CD4-positive, CD25-positive, alpha-beta regulatory T cell (primary cell): ENCODE measurements at regions not wholly inside any gene's neighbourhood (a gene's known extent, or its start where the extent isn't known, plus 50 kb on each side); places are given as distances from the start of the nearest gene placed in this dataset.

ENCODE experiments used
- ATAC-seq, 2 donors: fragments of 150-1000 bp; cut with Tn5 transposase; one replicate each; pipeline ENCODE4 v1.10.0; 2021; ENCODE audit warnings: low read depth in 2 of 2, moderate number of reproducible peaks in 2 of 2, moderate library complexity in 1 of 2
- DNase-seq, 3 donors: peaks; one replicate each; pipeline versions ENCODE4 v3.0.0 to v3.0.0-alpha.2; 2012 to 2022; ENCODE audit warnings: mixed read lengths in 1 of 3
- H3K27ac ChIP-seq: one replicate; pipeline ENCODE4 v1.7.0; 2013; ENCODE audit warnings: mild to moderate bottlenecking, low read length; ENCODE audit not compliant: insufficient read depth, poor library complexity, severe bottlenecking
- H3K27me3 ChIP-seq: one replicate; pipeline ENCODE4 v1.7.0; 2013; ENCODE audit warnings: low read length; ENCODE audit not compliant: control insufficient read depth, insufficient read depth
- H3K36me3 ChIP-seq: one replicate; pipeline ENCODE4 v1.7.0; 2013; ENCODE audit warnings: mild to moderate bottlenecking, low read length, moderate library complexity; ENCODE audit not compliant: control insufficient read depth, insufficient read depth
- H3K4me1 ChIP-seq: 2 replicates; pipeline ENCODE4 v1.7.0; 2013; ENCODE audit warnings: mild to moderate bottlenecking, low read length; ENCODE audit not compliant: insufficient read depth, control insufficient read depth, poor library complexity, severe bottlenecking
- H3K4me3 ChIP-seq: one replicate; pipeline ENCODE4 v1.7.0; 2013; ENCODE audit warnings: low read depth, mild to moderate bottlenecking, low read length, moderate library complexity
- H3K9me3 ChIP-seq, 2 experiments: 1 replicate in 1 of 2; 2 replicates in 1 of 2; pipeline ENCODE4 v1.7.0; 2013; ENCODE audit warnings: low read length in 2 of 2, mild to moderate bottlenecking in 1 of 2, moderate library complexity in 1 of 2; ENCODE audit not compliant: control insufficient read depth in 2 of 2
- H3K27ac Mint-ChIP-seq, 3 donors: one replicate each; pipeline ENCODE4 v1.8.0; 2020 to 2022; ENCODE audit warnings: mild to moderate bottlenecking in 3 of 3, mixed read lengths in 3 of 3, moderate library complexity in 2 of 3
- H3K27me3 Mint-ChIP-seq: one replicate; pipeline ENCODE4 v1.8.0; 2022; ENCODE audit warnings: mild to moderate bottlenecking, mixed read lengths
- H3K36me3 Mint-ChIP-seq: one replicate; pipeline ENCODE4 v1.8.0; 2020; ENCODE audit warnings: mixed read lengths
- H3K4me1 Mint-ChIP-seq, 4 donors: one replicate each; pipeline ENCODE4 v1.8.0; 2020 to 2022; ENCODE audit warnings: mixed read lengths in 4 of 4, mild to moderate bottlenecking in 1 of 4
- H3K4me3 Mint-ChIP-seq, 4 donors: one replicate each; pipeline ENCODE4 v1.8.0; 2020 to 2022; ENCODE audit warnings: mild to moderate bottlenecking in 4 of 4, mixed read lengths in 4 of 4, moderate library complexity in 3 of 4
- H3K9me3 Mint-ChIP-seq, 7 donors: one replicate each; pipeline ENCODE4 v1.8.0; 2020 to 2022; ENCODE audit warnings: mixed read lengths in 7 of 7, mild to moderate bottlenecking in 3 of 7, moderate library complexity in 2 of 7

DNA sequence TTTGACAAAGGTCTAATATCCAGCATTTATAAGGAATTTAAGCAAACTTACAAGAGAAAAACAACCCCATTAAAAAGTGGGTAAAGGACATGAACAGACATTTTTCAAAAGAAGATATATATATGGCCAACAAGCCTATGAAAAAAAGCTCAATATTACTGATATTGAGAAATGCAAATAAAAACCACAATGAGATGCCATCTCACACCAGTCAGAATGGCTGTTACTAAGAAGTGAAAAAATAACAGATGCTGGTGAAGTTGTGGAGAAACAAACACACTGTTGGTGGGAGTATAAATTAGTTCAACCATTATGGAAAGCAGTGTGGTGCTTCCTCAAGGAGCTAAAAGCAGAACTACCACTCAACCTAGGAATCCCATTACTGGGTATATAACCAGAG is 91.6 kb upstream of the EFHC2 start:
- Histone ChIP-seq H3K27ac (no peak overlapping the region), H3K9me3 (no peaks in the 10 kb centered on the region), H3K4me3 (no peak overlapping the region), H3K27me3 (no peaks in the 10 kb centered on the region), H3K4me1 (no peaks in the 10 kb centered on the region), H3K36me3 (no peaks in the 10 kb centered on the region)
- Mint-ChIP-seq H3K27me3 (peaks cover 4% of the 10 kb centered on the region), H3K36me3 (no peaks in the 10 kb centered on the region), H3K9me3 (peaks cover 0 to 3% (median 0%) of the 10 kb centered on the region in 7 donors), H3K4me3 (no peak overlapping the region), H3K27ac (no peak overlapping the region), H3K4me1 (no peaks in the 10 kb centered on the region)
- DNase-seq: peak in 1 of 3 donors; percentile 2
- ATAC-seq: no peak

GRCh38 chrX:44433556-44433955 is 90.1 kb upstream of the EFHC2 start:
- no peak overlapping the region for H3K27ac Mint-ChIP-seq
- peaks cover 6% of the 10 kb centered on the region for H3K27me3 Mint-ChIP-seq

DNA sequence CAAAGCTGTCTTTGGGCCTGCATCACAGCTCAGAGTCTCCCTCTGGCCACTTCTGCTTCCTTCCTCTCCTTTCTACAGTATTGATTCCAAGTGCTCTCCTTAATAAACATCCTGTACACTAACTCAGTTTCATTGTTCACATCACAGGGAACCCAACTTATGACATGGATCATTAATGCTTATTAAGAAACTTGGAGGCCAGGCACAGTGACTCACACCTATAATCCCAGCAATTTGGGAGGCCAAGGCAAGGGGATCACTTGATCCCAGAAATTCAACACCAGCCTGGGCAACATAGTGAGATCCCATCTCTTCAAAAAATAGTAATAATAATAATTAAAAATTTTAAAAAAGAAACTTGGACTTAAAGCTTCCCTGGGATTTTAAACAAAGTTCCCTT is 89.2 kb upstream of the EFHC2 start:
- peaks cover 0 to 8% (median 0%) of the 10 kb centered on the region in 7 donors for H3K9me3 Mint-ChIP-seq
- no peak overlapping the region for H3K27ac Mint-ChIP-seq
- Histone ChIP-seq H3K4me3 (no peak overlapping the region), H3K9me3 (no peaks in the 10 kb centered on the region), H3K27ac (no peak overlapping the region), H3K36me3 (no peaks in the 10 kb centered on the region), H3K4me1 (no peaks in the 10 kb centered on the region), H3K27me3 (no peaks in the 10 kb centered on the region)
- H3K4me3 Mint-ChIP-seq: no peak overlapping the region
- DNase-seq: no peak
- no peaks in the 10 kb centered on the region for H3K4me1 Mint-ChIP-seq
- ATAC-seq: no peak
- peaks cover 6% of the 10 kb centered on the region for H3K27me3 Mint-ChIP-seq
- no peaks in the 10 kb centered on the region for H3K36me3 Mint-ChIP-seq

More at GRCh38 chrX:44433556-44433955, 90.1 kb upstream of the EFHC2 start:
- H3K9me3 ChIP-seq: no peaks in the 10 kb centered on the region
- Mint-ChIP-seq H3K9me3 (peaks cover 0 to 2% (median 0%) of the 10 kb centered on the region in 7 donors), H3K36me3 (no peaks in the 10 kb centered on the region), H3K4me1 (no peaks in the 10 kb centered on the region), H3K4me3 (no peak overlapping the region)
- no peak overlapping the region for H3K27ac ChIP-seq
- no peak overlapping the region for H3K4me3 ChIP-seq
- no peaks in the 10 kb centered on the region for H3K27me3 ChIP-seq
- no peaks in the 10 kb centered on the region for H3K4me1 ChIP-seq
- no peak for DNase-seq
- H3K36me3 ChIP-seq: no peaks in the 10 kb centered on the region
- ATAC-seq: no peak

- Histone ChIP-seq H3K36me3 (no peaks in the 10 kb centered on the region), H3K4me3 (no peak overlapping the region), H3K27me3 (no peaks in the 10 kb centered on the region), H3K4me1 (no peaks in the 10 kb centered on the region), H3K27ac (no peak overlapping the region), H3K9me3 (no peaks in the 10 kb centered on the region)
- ATAC-seq (no peak), DNase-seq (no peak)
- no peaks in the 10 kb centered on the region for H3K36me3 Mint-ChIP-seq
- H3K27ac Mint-ChIP-seq: no peak overlapping the region
- H3K4me3 Mint-ChIP-seq: no peak overlapping the region
- peaks cover 6% of the 10 kb centered on the region for H3K27me3 Mint-ChIP-seq
- H3K9me3 Mint-ChIP-seq: peaks cover 0 to 8% (median 0%) of the 10 kb centered on the region in 7 donors
- H3K4me1 Mint-ChIP-seq: no peaks in the 10 kb centered on the region
These were observed 87.7 kb upstream of the EFHC2 start for GRCh38 chrX:44431194-44431593.

DNA sequence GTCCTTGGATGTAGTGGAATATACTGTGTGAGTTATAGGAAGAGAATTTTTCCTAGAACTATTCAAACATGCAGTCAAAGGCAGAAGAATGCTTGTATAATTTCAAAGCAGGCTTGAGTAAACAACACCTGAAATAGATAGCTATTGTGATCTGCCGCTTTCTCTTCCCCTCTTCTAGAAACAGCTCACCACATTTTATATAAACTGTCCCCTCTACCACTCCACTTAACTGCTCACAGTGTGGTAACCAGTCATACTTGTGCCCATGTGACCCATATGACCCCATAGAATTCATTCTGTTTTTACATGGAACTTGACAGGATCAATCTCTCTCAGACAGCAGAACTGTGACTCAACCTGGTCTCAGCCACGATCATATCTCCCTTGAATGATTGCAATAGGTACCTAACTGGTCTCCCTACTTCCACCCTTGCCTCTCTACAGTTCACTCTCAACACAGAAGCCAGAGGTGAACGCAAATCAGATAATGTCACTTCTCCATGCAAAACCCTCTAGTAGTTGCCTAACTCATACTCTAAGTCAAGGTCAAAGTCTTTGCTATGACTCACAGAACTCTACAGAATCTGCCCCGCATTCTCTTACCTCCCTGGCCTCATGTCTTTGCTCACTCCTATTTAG is 85.6 kb upstream of the EFHC2 start:
- Histone ChIP-seq H3K36me3 (no peaks in the 10 kb centered on the region), H3K4me1 (no peaks in the 10 kb centered on the region), H3K9me3 (no peaks in the 10 kb centered on the region), H3K27ac (no peak overlapping the region), H3K4me3 (no peak overlapping the region), H3K27me3 (no peaks in the 10 kb centered on the region)
- Mint-ChIP-seq H3K36me3 (no peaks in the 10 kb centered on the region), H3K4me1 (no peaks in the 10 kb centered on the region), H3K27me3 (peaks cover 6% of the 10 kb centered on the region), H3K4me3 (no peak overlapping the region), H3K9me3 (peaks cover 0 to 8% (median 0%) of the 10 kb centered on the region in 7 donors), H3K27ac (no peak overlapping the region)
- DNase-seq (no peak), ATAC-seq (no peak)

- Mint-ChIP-seq H3K27me3 (peaks cover 19% of the 10 kb centered on the region), H3K4me3 (no peak overlapping the region)
- no peak for ATAC-seq
These were observed 79.2 kb upstream of the EFHC2 start for GRCh38 chrX:44422631-44423030.

GRCh38 chrX:44415639-44416386 is 72.3 kb upstream of the EFHC2 start:
- peaks cover 12% of the 10 kb centered on the region for H3K27me3 Mint-ChIP-seq
- Histone ChIP-seq H3K36me3 (no peaks in the 10 kb centered on the region), H3K4me3 (no peak overlapping the region), H3K9me3 (no peaks in the 10 kb centered on the region), H3K27ac (no peak overlapping the region), H3K4me1 (no peaks in the 10 kb centered on the region), H3K27me3 (no peaks in the 10 kb centered on the region)
- no peaks in the 10 kb centered on the region for H3K4me1 Mint-ChIP-seq
- no peak for ATAC-seq
- no peak overlapping the region for H3K4me3 Mint-ChIP-seq
- DNase-seq: no peak
- H3K27ac Mint-ChIP-seq: no peak overlapping the region
- H3K36me3 Mint-ChIP-seq: no peaks in the 10 kb centered on the region
- H3K9me3 Mint-ChIP-seq: peaks cover 0 to 1% (median 0%) of the 10 kb centered on the region in 7 donors

More at GRCh38 chrX:44422631-44423030, 79.2 kb upstream of the EFHC2 start:
- Histone ChIP-seq H3K9me3 (no peaks in the 10 kb centered on the region), H3K27me3 (no peaks in the 10 kb centered on the region), H3K27ac (no peak overlapping the region), H3K4me1 (no peaks in the 10 kb centered on the region), H3K4me3 (no peak overlapping the region), H3K36me3 (no peaks in the 10 kb centered on the region)
- H3K36me3 Mint-ChIP-seq: no peaks in the 10 kb centered on the region
- no peaks in the 10 kb centered on the region for H3K4me1 Mint-ChIP-seq
- H3K27ac Mint-ChIP-seq: no peak overlapping the region
- H3K9me3 Mint-ChIP-seq: no peaks in the 10 kb centered on the region
- DNase-seq: no peak

- H3K36me3 Mint-ChIP-seq: no peaks in the 10 kb centered on the region
- no peak overlapping the region for H3K4me3 ChIP-seq
- H3K4me1 Mint-ChIP-seq: no peaks in the 10 kb centered on the region
- no peaks in the 10 kb centered on the region for H3K27me3 Mint-ChIP-seq
- H3K27me3 ChIP-seq: no peaks in the 10 kb centered on the region
- peaks cover 0 to 1% (median 0%) of the 10 kb centered on the region in 7 donors for H3K9me3 Mint-ChIP-seq
- no peak overlapping the region for H3K27ac Mint-ChIP-seq
- no peaks in the 10 kb centered on the region for H3K4me1 ChIP-seq
- no peak overlapping the region for H3K27ac ChIP-seq
- H3K36me3 ChIP-seq: no peaks in the 10 kb centered on the region
- DNase-seq: no peak
- H3K9me3 ChIP-seq: no peaks in the 10 kb centered on the region
- no peak overlapping the region for H3K4me3 Mint-ChIP-seq
- ATAC-seq: no peak
These were observed 57.7 kb upstream of the EFHC2 start for GRCh38 chrX:44401151-44401550.
